NCI-H748 (cell line): ENCODE measurements at regions not wholly inside any gene's neighbourhood (a gene's known extent, or its start where the extent isn't known, plus 50 kb on each side); places are given as distances from the start of the nearest gene placed in this dataset.

Source experiments
- DNase-seq: peaks from one replicate; lab custom pipeline; 2025; ENCODE audit not compliant: unreplicated experiment; lab: John Stamatoyannopoulos, UW

DNA sequence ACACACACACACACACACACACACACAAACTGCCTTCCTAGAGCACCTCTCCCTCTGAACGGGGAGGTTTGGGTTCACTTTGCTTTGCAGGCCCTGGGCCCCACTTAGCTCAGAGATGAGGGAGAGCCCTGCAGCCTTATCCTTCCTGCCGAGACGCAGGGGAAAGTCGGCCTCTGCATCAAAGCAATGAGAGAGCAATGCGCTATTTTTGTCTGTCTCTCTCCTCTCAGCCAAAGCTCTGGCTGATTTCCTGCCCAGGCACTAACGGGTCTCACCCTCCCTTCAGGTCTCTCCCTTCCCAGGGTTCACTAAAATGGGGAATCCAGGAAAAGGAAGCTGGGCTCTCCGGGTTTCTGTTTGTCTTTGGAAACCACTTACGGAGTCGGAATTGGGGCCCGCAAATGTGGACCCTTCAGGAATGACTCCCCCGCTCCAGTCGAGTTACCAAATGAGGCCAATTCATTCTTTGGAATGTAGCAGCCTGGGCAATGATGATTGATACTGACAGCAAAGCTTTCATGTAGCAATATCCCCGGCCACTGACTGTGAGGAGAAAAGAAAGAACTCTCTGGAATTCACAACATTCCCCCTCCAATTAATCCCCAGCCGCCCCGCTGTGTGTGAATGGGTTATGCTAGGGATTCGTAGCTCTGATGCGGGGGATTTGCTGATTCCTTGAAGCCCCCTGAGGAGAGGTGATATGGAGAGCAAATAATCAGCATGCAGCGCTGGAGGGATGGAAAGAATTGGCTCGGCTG is 61.5 kb upstream of the WLS start:
- DNase-seq = no peak

DNA sequence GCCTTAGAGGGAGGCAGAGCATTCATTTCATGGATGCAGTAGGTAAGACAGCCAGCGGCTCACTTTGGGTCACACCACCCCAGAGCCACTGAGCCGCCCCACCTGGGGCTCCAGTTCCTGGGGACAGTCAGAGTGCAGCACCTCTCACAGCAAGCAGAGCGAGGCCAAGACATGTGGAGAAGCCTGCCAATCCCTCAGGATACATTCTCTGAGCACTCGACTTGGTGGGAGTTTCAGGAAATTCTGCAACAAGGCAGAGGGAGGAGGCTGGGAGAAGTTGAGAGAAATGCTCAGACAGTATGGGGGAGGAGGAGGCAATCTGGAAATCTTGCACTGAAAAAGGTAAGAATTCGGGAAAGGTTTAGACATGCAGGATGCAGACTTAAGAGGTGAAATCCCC is 60.8 kb upstream of the WLS start:
- no peak for DNase-seq

DNA sequence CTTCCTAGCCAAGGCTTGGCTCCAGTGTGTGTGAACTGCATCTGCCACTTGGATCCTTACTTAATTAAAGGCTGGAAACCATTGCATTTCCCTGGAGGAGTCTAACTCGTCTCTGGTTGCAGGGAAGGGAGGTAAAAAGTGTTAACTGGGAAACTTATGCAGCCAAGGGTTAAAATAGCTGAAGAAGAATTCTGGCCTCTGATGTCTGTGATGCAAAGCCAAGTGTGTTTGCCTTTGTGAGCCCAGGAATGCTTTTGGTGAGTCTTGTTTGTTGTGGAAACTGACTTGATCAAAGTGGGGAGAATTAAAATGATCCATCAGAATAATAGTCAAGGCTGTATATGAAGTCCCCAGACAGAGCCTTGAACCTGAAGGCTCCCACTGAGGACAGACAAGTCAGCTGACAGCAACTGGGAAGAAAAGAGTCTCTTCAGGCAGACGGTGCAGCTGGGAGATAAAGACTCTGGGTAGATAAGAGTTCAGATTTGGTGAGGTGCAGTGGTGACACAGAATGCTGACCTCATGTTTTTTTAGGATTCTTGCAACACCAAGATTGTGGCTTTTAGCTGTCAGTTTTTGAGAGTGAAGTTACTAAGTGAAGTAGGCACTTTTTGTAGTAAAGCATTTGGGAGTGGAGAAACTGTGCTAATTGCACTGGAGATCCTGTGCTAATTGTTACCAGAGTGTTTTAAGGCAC is 59.5 kb upstream of the WLS start:
- DNase-seq = no peak

DNA sequence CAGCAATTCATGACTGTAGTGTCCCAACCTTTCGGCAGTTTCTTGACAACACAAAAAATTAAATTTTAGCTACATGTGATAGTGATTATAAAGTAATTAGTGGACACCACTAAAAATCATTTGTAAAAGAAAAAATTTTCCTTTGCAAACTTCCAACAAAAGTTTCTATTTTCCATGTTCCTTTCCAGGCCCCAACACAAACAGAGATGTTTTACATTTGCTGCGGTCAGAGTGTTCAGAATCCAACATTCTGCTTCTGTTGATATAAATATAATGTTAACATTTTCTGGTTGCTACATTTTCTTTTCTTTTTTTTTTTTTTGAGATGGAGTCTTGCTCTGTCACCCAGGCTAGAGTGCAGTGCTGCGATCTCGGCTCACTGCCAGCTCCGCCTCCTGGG is 54.9 kb upstream of the WLS start:
- DNase-seq = no peak

DNA sequence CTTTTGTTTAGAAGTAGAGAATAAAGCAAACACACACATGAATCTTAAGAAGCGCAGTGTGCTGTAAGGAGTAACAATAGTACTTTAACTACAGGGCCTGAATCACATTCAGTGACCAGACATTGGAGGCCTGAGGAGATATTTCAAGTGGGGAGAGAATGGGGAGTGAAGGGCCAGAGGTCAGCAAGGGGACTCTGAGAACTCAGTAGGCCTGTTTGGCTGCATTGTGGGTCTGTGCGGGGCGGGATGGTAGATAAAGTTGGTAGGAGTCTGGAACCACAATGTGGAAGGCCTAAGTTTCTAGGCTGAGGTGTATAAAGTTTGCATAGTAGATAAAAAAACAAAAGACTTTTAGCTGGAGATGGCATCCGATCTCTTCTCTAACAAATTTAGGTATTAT is 52.7 kb upstream of the WLS start:
- DNase-seq = no peak

DNA sequence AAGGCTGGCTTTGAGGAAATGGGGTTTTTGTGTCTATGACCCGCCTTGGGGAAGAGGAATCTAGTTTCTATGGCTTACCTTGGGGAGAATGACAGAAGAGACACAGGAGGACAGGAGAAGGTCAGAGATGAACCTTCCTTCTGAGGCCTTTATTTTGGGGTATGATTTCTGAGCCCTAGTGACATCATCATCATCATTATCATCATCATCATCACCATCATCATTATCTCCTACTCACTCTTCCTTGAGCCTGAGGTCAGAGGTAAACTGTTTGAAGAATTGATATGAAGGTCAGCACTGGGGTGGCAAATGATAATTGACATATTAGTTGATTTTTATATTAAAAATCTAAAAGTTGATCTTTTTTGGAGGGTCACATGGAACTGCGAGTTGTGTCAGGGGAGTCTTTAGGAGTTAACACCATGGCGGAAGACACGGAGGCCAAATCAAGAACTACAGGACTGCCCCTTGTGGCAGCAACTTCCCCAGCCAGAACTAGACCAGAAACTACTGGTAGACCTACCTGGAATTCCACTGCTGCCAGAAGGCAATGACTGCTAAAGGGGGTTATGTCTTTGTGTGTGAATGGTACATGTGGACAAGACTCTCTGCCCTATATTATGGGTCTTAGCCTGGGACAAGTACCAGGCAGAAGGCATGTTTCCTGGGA is 49.8 kb upstream of the WLS start:
- no peak for DNase-seq
